HG02870 (cell line): ENCODE measurements at regions not wholly inside any gene's neighbourhood (a gene's known extent, or its start where the extent isn't known, plus 50 kb on each side); places are given as distances from the start of the nearest gene placed in this dataset.
"Not testable (repeated sequence)": the region's sequence is repeated elsewhere in the genome, so short reads cannot be mapped to it uniquely, and the experiment has no call there.

Experiments
- ATAC-seq: cut with Tn5 transposase; IDR thresholded peaks from one replicate; pipeline ENCODE4 v1.9.1; 2021; ENCODE audit warnings: mild to moderate bottlenecking, moderate library complexity; ENCODE audit not compliant: unreplicated experiment

DNA sequence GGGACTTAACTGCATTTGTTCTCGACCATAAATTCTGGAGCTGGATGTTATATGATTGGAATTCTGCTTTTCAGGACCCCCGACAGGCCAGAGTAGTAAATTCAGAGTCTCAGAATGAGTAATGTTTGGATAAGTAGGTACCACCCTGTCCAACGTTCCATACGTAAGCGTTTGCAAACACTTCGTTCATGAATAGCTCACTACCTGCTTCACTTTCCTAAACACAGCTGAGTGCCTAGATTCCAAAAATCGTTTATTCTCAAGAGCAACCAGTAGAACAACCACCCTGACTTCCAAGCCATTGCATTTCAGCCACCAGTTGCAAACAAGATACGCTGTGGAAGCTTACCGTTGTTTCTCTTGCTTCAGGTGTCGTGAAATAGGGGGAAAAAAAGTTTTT, 101.3 kb upstream of the DMRT1 start:
- no peak for ATAC-seq

DNA sequence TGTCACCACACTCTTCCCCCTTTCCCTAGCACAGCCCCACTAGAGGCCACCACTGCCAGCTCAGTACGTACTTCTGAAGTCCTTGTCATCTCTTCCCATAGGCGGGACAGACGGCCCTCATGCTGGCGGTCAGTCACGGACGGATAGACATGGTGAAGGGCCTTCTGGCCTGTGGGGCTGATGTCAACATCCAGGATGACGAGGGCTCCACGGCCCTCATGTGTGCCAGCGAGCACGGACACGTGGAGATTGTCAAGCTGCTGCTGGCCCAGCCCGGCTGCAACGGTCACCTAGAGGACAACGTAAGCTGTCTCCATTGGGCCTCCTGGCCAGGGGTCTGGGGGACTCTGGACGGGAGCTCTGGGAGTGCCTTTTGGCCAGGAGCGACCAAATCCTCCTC, 99.4 kb upstream of the DMRT1 start:
- no peak for ATAC-seq

DNA sequence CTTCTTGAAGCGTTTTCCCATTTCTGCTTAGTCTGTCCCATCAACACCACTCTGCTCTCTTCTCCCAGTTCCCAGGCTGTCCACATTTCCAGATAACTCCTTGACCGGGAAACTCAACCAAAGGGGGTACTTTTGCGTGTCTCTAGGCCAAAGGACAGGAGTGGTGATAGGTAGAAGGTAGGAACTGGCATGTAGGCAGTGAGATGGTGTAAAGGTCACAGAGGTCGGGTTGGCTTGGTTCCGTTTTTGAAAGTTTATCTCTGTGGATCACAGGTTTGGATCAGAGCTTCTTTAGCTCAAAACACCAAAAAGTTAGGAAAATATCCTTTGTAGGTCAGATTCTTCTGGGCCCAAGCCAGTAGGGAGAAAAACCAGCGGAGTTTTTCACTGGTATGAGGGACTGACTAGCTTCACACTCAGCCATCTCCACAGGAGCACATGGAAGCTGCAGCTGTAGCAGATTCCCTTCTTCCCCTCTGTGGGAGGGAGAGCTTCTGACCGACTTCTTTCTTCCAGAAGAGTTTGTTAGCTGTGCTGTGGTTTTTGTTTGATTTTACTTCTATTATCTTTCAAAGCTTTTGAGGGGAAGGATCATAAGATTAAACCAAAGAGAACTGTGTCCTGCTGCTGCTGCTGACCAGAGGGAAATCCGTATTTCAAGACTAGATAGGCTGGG, 98.4 kb upstream of the DMRT1 start:
- ATAC-seq: no peak

DNA sequence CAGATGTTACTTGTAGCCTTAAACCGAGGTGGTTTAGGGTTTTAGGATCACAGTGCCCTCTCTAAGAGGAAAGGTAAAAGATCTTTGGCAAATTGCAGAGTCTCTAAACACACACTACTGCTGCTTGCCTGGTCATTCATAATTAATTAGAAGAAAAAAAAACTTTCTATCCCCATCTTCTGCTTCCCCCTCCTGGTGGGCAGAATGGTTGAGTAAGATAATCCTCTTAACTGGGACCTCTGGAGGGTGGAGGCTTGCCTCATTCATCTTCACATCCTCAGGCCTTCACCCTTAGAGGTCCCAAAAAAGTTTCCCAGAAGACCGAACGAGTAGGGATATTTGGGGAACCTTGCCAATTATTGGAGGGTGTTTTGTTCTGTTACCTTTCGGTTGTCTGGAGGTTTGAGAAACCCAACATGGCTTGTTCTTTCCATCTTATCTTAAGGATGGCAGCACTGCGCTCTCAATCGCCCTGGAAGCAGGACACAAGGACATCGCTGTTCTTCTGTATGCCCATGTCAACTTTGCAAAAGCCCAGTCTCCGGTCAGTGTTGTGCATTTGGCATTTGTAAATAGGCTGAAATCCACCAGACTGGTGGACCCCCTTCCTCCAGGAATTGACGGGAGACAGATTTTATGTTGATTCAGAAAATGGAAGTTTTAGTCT, 97.3 kb upstream of the DMRT1 start:
- ATAC-seq: no peak

DNA sequence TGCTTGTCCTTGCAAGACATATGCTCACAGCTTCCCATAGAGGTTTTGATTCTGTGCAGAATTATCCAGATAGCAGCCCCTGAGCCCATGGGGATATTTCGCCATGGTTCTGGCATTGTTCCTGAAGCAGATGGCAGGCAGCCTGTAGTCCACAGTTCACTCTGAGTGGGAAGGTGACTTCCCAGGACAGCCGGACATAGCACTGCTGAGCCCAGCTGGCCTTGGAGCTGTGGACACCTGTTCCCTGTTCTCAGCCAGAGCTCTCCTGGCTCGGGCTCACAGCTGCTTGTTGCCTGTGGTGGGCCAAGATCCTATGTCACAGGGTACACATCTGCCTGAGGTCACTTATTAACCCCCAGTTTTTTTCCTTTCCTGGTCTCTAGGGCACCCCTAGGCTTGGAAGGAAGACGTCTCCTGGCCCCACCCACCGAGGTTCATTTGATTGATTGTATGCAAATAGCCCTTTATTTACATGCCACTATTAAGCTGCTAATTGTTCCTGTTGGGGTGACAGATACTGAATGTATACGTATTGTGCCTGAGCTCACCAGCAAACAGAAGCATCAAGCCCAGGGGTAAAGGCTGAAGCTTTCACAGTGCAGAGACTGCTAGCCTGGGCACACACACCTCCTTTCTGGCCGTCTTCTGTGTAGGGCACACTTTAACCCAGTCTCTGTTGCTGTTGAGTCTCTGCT, 96.6 kb upstream of the DMRT1 start:
- ATAC-seq: no peak

DNA sequence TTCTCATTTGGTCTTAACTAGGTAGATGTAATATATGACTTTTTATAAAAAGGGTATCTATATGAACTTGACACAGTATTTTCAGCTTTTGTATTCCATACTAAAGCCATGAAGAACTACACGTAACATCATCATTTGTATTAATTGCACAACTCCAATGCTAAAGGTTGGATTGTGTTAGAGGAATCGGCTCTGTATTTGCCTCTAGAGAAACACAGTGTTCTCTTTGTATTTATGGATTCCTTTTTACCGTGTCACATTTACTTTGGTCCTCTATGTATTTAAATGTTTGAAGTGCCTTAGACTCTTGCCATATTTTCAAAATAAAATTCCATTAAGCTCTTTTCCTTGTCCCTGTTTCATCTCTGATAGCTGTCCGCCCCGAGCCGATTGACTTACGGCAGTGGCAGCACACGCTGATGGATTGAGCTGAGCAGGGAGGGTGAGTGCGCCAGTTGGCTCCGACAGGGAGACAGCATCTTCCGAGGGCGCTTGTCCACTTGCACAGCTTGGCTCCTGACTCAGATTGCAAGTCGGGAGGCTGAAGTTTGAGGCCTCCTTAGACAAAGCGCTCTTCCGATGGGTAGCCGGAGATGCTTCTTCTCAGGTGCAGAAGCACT, 95.6 kb upstream of the DMRT1 start:
- no peak for ATAC-seq

DNA sequence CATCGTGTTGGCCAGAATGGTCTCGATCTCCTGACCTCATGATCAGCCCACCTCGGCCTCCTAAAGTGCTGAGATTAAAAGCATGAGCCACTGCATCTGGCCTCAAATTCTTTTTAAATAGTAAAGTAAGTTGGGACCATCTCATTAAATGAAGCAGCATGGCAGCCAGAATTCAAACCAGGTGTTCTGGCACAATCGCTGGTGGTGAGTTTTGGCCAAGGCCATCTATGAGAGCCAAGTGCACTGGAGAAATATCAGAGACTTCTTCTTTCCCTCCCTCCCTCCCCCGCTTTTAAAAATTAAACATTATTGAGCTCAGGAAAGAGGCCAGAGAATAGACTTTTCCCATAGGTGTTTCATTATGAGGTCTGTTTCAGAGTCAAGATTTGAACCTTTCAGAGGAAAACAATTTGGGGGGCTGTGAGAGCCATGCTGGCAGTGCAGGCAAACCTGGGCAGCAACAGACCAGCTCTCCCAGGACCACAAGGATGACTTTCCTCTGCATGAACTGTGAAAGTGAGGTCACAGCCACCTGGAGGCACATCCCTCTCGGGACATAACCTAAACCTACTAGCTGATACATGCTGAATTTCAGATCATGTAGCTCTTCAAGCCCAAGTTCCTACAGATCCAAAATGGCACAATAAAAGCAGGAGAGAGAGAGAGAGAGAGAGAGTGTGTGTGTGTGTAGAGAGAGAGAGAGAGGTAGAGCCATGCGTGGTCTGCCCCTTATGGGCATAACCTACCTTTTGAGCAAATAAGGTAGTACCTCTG, 94.6 kb upstream of the DMRT1 start:
- ATAC-seq: no peak

DNA sequence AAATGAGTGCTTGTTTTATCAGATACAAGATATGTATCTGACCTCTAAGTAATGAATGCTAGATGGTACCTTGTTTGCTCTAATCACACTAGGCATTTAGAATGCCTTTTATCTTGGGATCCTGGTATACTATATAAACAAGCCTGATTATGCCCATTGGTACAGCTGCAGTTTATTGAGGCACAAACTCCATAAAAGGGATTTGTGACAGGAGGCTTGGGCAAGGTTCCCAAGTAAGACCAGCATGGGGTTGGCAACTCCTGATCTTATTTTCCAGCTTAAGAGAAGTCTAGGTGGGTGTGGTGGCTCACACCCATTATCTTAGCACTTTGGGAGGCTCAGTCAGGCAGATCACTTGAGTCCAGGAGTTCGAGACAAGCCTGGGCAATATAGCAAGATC, 93.9 kb upstream of the DMRT1 start:
- no peak for ATAC-seq

DNA sequence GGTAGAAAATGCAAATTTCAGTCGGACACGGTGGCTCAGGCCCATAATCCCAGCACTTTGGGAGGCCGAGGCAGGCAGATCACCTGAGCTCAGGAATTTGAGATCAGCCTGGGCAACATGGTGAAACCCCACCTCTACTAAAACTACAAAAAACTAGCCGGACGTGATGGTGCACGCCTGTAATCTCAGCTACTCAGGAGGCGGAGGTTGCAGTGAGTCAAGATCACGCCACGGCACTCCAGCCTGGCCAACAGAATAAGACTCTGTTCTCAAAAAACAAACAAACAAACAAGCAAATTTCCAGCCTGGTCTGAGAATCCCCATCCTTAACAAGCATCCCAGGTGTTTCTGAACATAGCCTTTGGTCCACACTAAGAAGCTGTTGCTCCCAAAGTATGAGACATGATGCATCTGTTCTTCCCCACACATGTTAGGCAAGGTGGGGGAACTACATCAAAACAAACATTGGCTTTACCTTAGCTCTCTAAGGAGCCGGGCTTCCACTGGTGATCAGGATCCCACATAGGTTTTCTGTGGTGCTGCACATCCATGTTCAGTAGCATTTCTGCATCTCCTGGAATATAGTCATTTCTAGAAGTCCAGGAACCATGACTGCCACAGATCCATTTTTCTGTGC, 92.5 kb upstream of the DMRT1 start:
- ATAC-seq: no peak

DNA sequence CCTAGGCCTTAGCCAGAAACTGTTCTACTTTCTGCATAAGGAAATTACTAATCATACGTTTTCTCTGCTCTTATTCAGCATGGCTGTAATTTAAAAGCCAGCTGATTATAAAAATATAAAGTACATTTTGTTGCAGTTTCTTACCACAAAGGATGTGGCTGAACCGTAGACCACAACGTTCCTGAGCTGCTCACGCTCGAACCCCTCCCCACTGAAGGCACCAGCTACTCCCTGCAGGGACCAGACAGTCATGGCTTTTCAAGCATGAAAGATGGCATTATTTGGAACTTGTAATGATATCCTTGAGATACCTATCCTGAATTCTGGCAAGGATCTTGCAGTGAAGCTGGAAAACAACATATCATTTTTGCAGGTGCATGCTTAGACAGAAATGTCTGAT, 91.8 kb upstream of the DMRT1 start:
- no peak for ATAC-seq

DNA sequence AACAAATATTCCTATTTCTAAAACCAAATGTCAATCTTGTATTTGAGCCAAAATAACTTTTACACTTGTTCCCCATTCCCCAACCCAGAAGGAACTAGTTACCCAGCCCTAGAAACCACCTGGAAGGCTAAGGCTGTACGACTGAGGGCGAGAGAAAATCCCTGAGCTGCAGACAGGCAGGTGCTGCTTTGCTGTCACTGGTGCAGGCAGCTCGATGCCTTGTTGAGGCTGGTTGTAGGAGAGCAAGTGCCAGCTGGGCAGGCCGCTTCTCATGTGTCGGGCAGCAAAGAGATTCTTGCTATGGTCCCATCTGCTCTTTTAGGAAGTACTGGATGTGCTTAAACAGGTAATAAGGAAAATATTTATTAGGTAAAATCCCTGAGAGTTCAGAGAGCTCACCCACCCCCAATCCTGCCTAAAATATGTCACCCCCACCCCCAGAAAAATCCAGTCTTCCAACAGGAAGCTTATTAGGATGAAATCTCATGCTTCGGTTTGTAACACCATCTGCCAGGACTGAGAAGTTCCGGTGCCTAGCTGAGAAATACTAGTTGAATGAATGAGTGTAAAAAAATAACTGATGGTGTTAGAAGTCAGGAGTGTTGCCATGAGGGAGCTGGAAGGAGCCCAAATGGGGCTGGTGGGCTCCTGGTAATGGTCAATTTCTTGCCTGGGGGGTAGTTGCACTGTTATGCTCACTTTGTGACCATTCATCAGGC, 91.1 kb upstream of the DMRT1 start:
- no peak for ATAC-seq

DNA sequence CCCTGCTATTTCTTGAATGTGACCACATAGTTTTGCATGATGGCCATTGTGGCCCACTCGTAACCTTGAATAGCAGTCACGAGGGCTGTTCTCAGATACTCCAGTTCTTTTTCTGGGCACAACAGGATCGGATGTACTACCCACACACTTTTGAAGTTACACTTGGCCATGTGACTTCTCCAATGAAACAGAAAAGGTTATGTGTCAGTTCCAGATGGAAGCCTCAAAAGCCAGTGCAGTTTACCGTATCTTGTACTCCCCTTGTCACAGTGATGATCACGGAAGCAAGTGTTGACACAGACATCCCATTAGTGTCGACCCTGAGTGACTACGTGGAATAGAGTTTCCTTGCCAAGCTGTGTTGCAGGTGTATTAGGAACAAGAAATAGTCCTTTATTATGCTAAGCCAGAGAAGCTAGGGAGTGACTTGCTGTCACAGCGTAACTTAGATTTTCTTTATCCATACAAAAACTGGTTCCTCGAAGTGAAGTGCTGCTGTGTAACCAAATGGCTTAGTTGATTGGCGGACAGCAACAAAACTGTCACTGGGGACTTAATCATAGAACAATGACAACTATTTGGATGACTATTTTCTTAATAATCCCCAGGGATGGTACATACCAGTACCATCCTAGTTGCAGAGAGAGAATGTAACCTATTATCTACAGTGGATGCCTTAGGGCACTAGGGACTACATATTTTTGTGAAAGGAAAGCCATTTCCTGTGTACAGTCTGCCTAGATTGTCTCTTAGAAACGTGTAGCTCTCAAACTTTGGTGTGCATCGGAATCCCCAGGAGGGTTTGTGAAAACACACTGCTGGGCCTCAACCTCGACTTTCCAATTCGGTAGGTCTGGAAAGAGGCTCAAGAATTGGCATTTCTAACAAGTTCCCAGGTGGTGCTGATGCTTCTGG, 90.1 kb upstream of the DMRT1 start:
- no peak for ATAC-seq

DNA sequence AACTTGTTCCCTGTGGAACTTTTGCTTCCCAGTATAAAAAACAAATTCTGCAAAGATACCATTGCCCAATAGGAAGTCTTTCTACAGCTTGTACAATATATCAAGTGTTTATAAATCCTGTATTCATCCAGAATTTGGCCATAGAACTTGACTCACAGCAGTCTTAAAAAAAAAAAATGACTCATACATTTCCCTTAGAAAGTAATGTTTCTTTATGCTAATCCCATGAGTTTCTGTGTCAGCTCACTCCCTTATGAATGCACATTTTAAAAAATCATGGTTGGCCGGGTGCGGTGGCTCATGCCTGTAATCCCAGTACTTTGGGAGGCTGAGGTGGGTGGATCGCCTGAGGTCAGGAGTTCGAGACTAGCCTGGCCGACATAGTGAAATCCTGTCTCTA, 89.3 kb upstream of the DMRT1 start:
- ATAC-seq: no peak

DNA sequence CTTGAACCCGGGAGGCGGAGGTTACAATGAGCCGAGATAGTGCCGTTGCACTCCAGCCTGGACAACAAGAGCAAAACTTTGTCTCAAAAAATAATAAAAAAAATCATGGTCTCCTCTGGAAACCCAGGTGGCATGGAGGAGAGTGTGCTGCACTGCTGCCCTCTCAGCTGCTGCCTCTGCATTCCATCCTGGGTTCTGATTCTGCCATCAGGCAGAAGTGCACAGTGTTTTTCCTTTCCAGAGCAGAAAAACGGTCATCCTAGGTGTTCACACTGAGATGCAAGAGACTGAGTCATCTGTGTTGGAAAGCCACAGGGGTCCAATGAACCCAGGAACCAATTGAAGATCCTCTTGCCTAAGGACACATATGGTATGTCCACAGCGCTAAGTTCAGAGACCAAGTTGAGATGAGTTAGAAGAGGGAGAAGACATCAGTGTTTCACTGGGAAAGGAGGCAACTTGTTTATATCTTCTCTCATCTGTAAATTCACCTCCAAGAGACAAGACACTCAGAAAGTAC, 88.8 kb upstream of the DMRT1 start:
- no peak for ATAC-seq

DNA sequence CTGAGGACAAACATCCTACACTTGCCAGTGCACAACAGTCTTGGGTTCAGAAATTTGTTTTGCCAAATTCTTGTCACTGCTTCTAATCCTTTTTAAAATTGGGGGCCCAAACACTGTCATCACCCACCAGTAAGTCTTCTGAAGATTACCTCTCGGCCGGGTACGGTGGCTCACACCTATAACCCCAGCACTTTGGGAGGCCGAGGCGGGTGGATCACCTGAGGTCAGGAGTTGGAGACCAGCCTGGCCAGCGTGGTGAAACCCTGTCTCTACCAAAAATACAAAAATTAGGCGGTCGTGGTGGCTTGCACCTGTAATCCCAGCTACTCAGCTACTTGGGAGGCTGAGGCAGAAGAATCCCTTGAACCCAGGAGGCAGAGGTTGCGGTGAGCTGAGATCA, 87.8 kb upstream of the DMRT1 start:
- ATAC-seq: not testable (repeated sequence)

DNA sequence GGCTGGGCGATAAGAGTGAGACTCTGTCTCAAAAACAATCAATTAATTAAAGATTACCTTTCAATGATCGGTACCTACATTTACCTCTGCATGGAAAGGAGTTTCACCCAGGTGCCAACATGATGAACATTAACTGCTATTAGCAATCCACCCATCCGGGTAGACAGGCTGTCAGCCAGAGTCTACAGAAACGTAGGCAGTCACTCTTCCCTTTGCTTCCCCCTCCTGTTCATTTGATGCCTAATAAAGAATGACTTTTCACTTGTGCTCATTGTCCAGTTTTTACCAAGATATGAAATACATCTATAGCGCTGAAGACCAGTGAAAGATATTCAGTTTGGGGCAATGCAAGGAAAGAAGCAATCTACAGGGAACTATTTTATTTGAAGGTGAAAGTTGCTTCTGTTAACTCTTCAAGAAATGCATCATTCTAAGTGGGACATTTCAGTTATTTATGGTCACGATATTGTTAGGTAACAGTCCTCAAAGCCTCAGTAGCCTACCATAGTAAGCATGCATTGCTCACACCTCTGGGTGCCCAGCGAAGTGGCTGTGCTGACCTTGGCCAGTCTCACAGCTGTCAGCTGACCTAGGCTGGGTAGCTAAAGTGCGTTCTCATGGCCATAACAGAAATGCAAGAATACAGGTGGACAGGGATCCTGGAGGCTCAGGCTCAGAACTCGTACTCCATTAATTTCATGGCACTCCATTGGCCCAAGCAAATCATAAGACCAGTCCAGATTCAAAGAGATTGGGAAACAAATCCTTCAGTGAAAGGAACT, 87.2 kb upstream of the DMRT1 start:
- no peak for ATAC-seq

DNA sequence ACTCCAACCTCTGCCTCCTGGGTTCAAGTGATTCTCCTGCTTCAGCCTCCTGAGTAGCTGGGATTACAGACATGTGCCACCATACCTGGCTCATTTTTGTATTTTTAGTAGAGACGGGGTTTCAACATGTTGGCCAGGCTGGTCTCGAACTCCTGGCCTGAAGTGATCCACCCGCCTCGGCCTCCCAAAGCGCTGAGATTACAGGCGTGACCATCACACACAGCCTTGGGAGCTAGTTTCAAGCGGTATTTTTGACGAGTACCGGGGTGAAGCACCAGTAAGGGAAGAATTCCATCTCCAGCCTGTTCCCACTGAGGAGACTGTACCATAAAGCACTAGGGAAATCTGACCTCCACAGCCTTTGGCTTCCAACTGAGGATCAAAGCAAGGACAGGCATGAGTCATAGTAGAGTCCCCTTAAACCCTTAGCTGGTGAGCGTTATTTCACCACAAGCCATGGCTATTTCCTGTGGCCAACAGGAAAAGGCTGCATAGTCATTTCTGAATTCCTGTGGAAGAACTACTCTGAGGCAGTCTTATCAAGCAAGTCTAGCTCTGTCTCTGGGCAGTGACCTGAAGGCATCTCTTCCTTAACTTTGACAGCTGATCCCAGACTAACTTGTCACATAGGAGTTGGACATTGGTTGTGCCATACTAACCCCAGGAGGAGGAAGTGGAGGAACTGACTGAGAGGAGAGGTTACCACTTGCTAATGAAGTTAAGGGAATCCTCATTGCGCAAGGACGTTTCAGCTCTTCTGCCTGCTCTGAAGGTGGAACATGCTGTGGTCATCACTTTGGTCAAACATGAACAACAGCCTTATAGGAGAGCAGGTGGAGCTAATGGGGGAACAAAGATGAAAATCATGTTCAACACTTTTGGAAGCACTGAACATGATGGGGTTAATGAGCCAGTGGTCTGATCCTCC, 85.8 kb upstream of the DMRT1 start:
- ATAC-seq: peak; percentile 52
